Psoas muscle (tissue), 7 donors: ENCODE measurements at regions not wholly inside any gene's neighbourhood (a gene's known extent, or its start where the extent isn't known, plus 50 kb on each side); places are given as distances from the start of the nearest gene placed in this dataset.

ENCODE experiments used
- ATAC-seq, 4 donors: fragments of 200-7000 bp; cut with Tn5 transposase; one replicate each; pipeline ENCODE4 v1.9.1; 2020; ENCODE audit warnings: moderate library complexity in 3 of 4, mild to moderate bottlenecking in 2 of 4
- DNase-seq, 2 donors: peaks; one replicate each; pipeline ENCODE4 v3.0.0-alpha.2; 2020
- H3K27ac ChIP-seq: fragments of 200-600 bp; one replicate; pipeline ENCODE4 v1.8.0; 2022
- H3K27me3 ChIP-seq, 3 donors: fragments of 200-600 bp in 1 of 3; one replicate each; pipeline versions ENCODE4 v1.6.1 to v1.8.0; 2013 to 2022; ENCODE audit warnings: low read length in 2 of 3, mild to moderate bottlenecking in 2 of 3, moderate library complexity in 1 of 3; ENCODE audit not compliant: insufficient read depth in 3 of 3
- H3K36me3 ChIP-seq, 2 donors: fragments of 200-600 bp in 1 of 2; one replicate each; pipeline versions ENCODE4 v1.6.1 to v1.8.0; 2013 to 2022; ENCODE audit warnings: low read depth in 1 of 2, mild to moderate bottlenecking in 1 of 2, moderate library complexity in 1 of 2; ENCODE audit not compliant: insufficient read depth in 1 of 2
- H3K4me1 ChIP-seq: fragments of 200-600 bp; one replicate; pipeline ENCODE4 v1.8.0; 2022
- H3K4me3 ChIP-seq: fragments of 200-600 bp; one replicate; pipeline ENCODE4 v1.8.0; 2022; ENCODE audit warnings: mild to moderate bottlenecking
- H3K9me3 ChIP-seq: fragments of 200-600 bp; one replicate; pipeline ENCODE4 v1.8.0; 2022
- CTCF ChIP-seq: fragments of 200-600 bp; IDR thresholded peaks from one replicate; pipeline ENCODE4 v1.8.0; 2022; ENCODE audit warnings: antibody characterized with exemption
- WGBS, 3 donors: extraction: QIAGEN DNeasy Blood & Tissue Kit; methylation state at CpG; one replicate each; pipeline versions ENCODE4 v1.1.6 to v1.1.7; 2013; 5-methylcytosine and 5-hydroxymethylcytosine counted together
- intact Hi-C, 2 donors: fragments of 100-400 bp; cut with DNase I; formaldehyde crosslinking; loops; one replicate each; pipeline versions ENCODE4 v1.11.0 to v1.14.2; 2022
- donor health status: healthy with polysubstance abuse.
- donor health status: DM: no; HTN: no; CAD: no; lungs with moderate emphysema.
- donor health status: Bipolar disorder and iron deficiency.
- donor health status: healthy.
- donor health status: DM: yes; HTN: yes; CAD: no.
- donor health status: DM: no; HTN: no; CAD: no.
- donor health status: DM: yes; HTN: yes; CAD: no.

GRCh38 chr6:114407426-114408035 lies 64.7 kb upstream of the HS3ST5 start:
- intact Hi-C loops: no loop called here
- no peak for TF ChIP-seq CTCF
- Histone ChIP-seq H3K36me3 (no peaks in the 10 kb centered on the region), H3K4me1 (no peaks in the 10 kb centered on the region), H3K9me3 (no peaks in the 10 kb centered on the region), H3K27me3 (no peaks in the 10 kb centered on the region), H3K27ac (no peak overlapping the region), H3K4me3 (no peak overlapping the region)
- 27 to 45% (median 35%) methylated on average over 6 of the region's 6 CpGs for WGBS, 3 donors
- no peak for ATAC-seq
- DNase-seq: no peak

GRCh38 chr6:114404339-114404955 lies 61.6 kb upstream of the HS3ST5 start:
- H3K4me1 ChIP-seq: no peaks in the 10 kb centered on the region
- H3K27ac ChIP-seq: no peak overlapping the region
- no peak for DNase-seq
- H3K36me3 ChIP-seq: no peaks in the 10 kb centered on the region
- no peaks in the 10 kb centered on the region for H3K9me3 ChIP-seq
- H3K27me3 ChIP-seq: no peaks in the 10 kb centered on the region
- WGBS, 3 donors: 88 to 90% (median 88%) methylated on average over 1 of the region's 1 CpG
- no peak for ATAC-seq
- TF ChIP-seq CTCF: no peak
- no peak overlapping the region for H3K4me3 ChIP-seq
- intact Hi-C loops: no loop called here

GRCh38 chr6:114403858-114404257 lies 61.0 kb upstream of the HS3ST5 start:
- 70 to 76% (median 70%) methylated on average over 1 of the region's 1 CpG for WGBS, 3 donors
- no peak overlapping the region for H3K4me3 ChIP-seq
- TF ChIP-seq CTCF: no peak
- no peaks in the 10 kb centered on the region for H3K9me3 ChIP-seq
- ATAC-seq (no peak), DNase-seq (no peak)
- H3K27ac ChIP-seq: no peak overlapping the region
- intact Hi-C loops: no loop called here
- H3K27me3 ChIP-seq: no peaks in the 10 kb centered on the region
- H3K4me1 ChIP-seq: no peaks in the 10 kb centered on the region
- H3K36me3 ChIP-seq: no peaks in the 10 kb centered on the region

- Histone ChIP-seq H3K4me1 (no peaks in the 10 kb centered on the region), H3K27me3 (no peaks in the 10 kb centered on the region), H3K36me3 (no peaks in the 10 kb centered on the region), H3K4me3 (no peak overlapping the region), H3K9me3 (no peaks in the 10 kb centered on the region), H3K27ac (no peak overlapping the region)
- intact Hi-C loops: no loop called here
- WGBS, 3 donors: 46 to 56% (median 55%) methylated on average over 2 of the region's 2 CpGs
- ATAC-seq (no peak), DNase-seq (no peak)
- TF ChIP-seq CTCF: no peak
Observed at GRCh38 chr6:114398481-114398880, 55.7 kb upstream of the HS3ST5 start.
